Astrocyte (in vitro differentiated cells and primary cell): ENCODE measurements at regions not wholly inside any gene's neighbourhood (a gene's known extent, or its start where the extent isn't known, plus 50 kb on each side); places are given as distances from the start of the nearest gene placed in this dataset.

Source experiments
- DNase-seq: peaks from one replicate; pipeline ENCODE4 v3.0.0-alpha.2; 2010; ENCODE audit warnings: low read depth
- FAIRE-seq: peaks from 2 replicates; lab custom pipeline; 2011; peaks lifted over from hg19 to GRCh38; lab: Jason Lieb, UNC
- H2AFZ ChIP-seq: 2 replicates; pipeline ENCODE4 v1.6.0; 2012; ENCODE audit warnings: low read depth, low read length, inconsistent platforms
- H3K27ac ChIP-seq: 2 replicates; pipeline ENCODE4 v1.5.1; 2011; ENCODE audit warnings: low read depth, low read length, inconsistent platforms
- H3K27me3 ChIP-seq: 2 replicates; pipeline ENCODE4 v1.6.0; 2011; ENCODE audit warnings: low read length, inconsistent platforms; ENCODE audit not compliant: insufficient read depth
- H3K36me3 ChIP-seq: 2 replicates; pipeline ENCODE4 v1.5.1; 2011; ENCODE audit warnings: low read length, inconsistent platforms; ENCODE audit not compliant: insufficient read depth
- H3K4me1 ChIP-seq: 2 replicates; pipeline ENCODE4 v1.5.1; 2011; ENCODE audit warnings: low read length, inconsistent platforms; ENCODE audit not compliant: insufficient read depth
- H3K4me2 ChIP-seq: 2 replicates; pipeline ENCODE4 v1.6.0; 2012; ENCODE audit warnings: low read length, inconsistent platforms
- H3K4me3 ChIP-seq: 2 replicates; pipeline ENCODE4 v1.5.1; 2011; ENCODE audit warnings: low read depth, mild to moderate bottlenecking, low read length, inconsistent platforms; ENCODE audit not compliant: insufficient read depth
- H3K79me2 ChIP-seq: 2 replicates; pipeline ENCODE4 v1.6.0; 2012; ENCODE audit warnings: mild to moderate bottlenecking, low read length, inconsistent platforms; ENCODE audit not compliant: insufficient read depth
- H3K9ac ChIP-seq: 2 replicates; pipeline ENCODE4 v1.6.0; 2012; ENCODE audit warnings: mild to moderate bottlenecking, low read length, inconsistent platforms
- H3K9me3 ChIP-seq: 2 replicates; pipeline ENCODE4 v1.5.1; 2012; ENCODE audit warnings: low read depth, mild to moderate bottlenecking, low read length, inconsistent platforms; ENCODE audit not compliant: insufficient read depth
- H4K20me1 ChIP-seq: 2 replicates; pipeline ENCODE4 v1.6.0; 2012; ENCODE audit warnings: low read length, inconsistent platforms; ENCODE audit not compliant: insufficient read depth
- H3K27ac Mint-ChIP-seq: one replicate; pipeline ENCODE4 v1.8.0; 2021; ENCODE audit warnings: mild to moderate bottlenecking, mixed read lengths; ENCODE audit not compliant: unreplicated experiment
- H3K27me3 Mint-ChIP-seq: one replicate; pipeline ENCODE4 v1.8.0; 2021; ENCODE audit warnings: low read depth, mixed read lengths; ENCODE audit not compliant: unreplicated experiment
- H3K36me3 Mint-ChIP-seq: one replicate; pipeline ENCODE4 v1.8.0; 2021; ENCODE audit warnings: low read depth, mixed read lengths; ENCODE audit not compliant: unreplicated experiment
- H3K4me1 Mint-ChIP-seq: one replicate; pipeline ENCODE4 v1.8.0; 2021; ENCODE audit warnings: low read depth, mixed read lengths; ENCODE audit not compliant: unreplicated experiment
- H3K4me3 Mint-ChIP-seq: one replicate; pipeline ENCODE4 v1.8.0; 2021; ENCODE audit warnings: mild to moderate bottlenecking, moderate library complexity, mixed read lengths; ENCODE audit not compliant: unreplicated experiment
- H3K9me3 Mint-ChIP-seq: one replicate; pipeline ENCODE4 v1.8.0; 2021; ENCODE audit warnings: mild to moderate bottlenecking, mixed read lengths; ENCODE audit not compliant: unreplicated experiment
- CTCF ChIP-seq: IDR thresholded peaks from 2 replicates; pipeline ENCODE4 v1.5.1; 2011; ENCODE audit warnings: low read depth, mild to moderate bottlenecking, inconsistent platforms, low read length, moderate library complexity; ENCODE audit not compliant: insufficient read depth
- EZH2 ChIP-seq: IDR thresholded peaks from 2 replicates; pipeline ENCODE4 v1.6.1; 2012; ENCODE audit warnings: mild to moderate bottlenecking, low read length, inconsistent platforms; ENCODE audit not compliant: insufficient read depth

GRCh38 chr2:13227578-13227977 lies 510.8 kb downstream of the TRIB2 start:
- DNase-seq, result no peak
- no peaks in the 10 kb centered on the region for H3K9me3 ChIP-seq
- FAIRE-seq, result no peak
- Mint-ChIP-seq H3K27me3 (no peaks in the 10 kb centered on the region), H3K27ac (no peak overlapping the region), H3K4me3 (no peak overlapping the region), H3K36me3 (no peaks in the 10 kb centered on the region), H3K9me3 (no peaks in the 10 kb centered on the region), H3K4me1 (peaks cover 2% of the 10 kb centered on the region)
- TF ChIP-seq EZH2, result no peak
- no peak for TF ChIP-seq CTCF
- no peaks in the 10 kb centered on the region for H4K20me1 ChIP-seq
- H3K27me3 ChIP-seq, result no peaks in the 10 kb centered on the region
- no peak overlapping the region for H3K4me3 ChIP-seq
- no peaks in the 10 kb centered on the region for H3K79me2 ChIP-seq
- H3K9ac ChIP-seq, result no peak overlapping the region
- no peaks in the 10 kb centered on the region for H3K4me1 ChIP-seq
- H3K27ac ChIP-seq, result no peak overlapping the region
- no peaks in the 10 kb centered on the region for H3K36me3 ChIP-seq
- no peak overlapping the region for H2AFZ ChIP-seq
- no peak overlapping the region for H3K4me2 ChIP-seq

- no peaks in the 10 kb centered on the region for H3K79me2 ChIP-seq
- H4K20me1 ChIP-seq, result no peaks in the 10 kb centered on the region
- no peaks in the 10 kb centered on the region for H3K9me3 ChIP-seq
- H2AFZ ChIP-seq, result no peak overlapping the region
- no peaks in the 10 kb centered on the region for H3K4me1 ChIP-seq
- no peaks in the 10 kb centered on the region for H3K27me3 Mint-ChIP-seq
- no peaks in the 10 kb centered on the region for H3K27me3 ChIP-seq
- no peak for FAIRE-seq
- H3K9me3 Mint-ChIP-seq, result no peaks in the 10 kb centered on the region
- no peak overlapping the region for H3K4me3 Mint-ChIP-seq
- H3K27ac Mint-ChIP-seq, result no peak overlapping the region
- DNase-seq, result peak; percentile 13
- H3K4me2 ChIP-seq, result no peak overlapping the region
- no peak overlapping the region for H3K9ac ChIP-seq
- H3K4me1 Mint-ChIP-seq, result peaks cover 5% of the 10 kb centered on the region
- H3K4me3 ChIP-seq, result no peak overlapping the region
- no peak overlapping the region for H3K27ac ChIP-seq
- TF ChIP-seq EZH2 (no peak), CTCF (no peak)
- H3K36me3 ChIP-seq, result no peaks in the 10 kb centered on the region
- no peaks in the 10 kb centered on the region for H3K36me3 Mint-ChIP-seq
Observed at GRCh38 chr2:13230221-13230620, 513.5 kb downstream of the TRIB2 start.

GRCh38 chr2:13240061-13240460 lies 523.3 kb downstream of the TRIB2 start:
- Mint-ChIP-seq H3K9me3 (no peaks in the 10 kb centered on the region), H3K27ac (no peak overlapping the region), H3K27me3 (peaks cover 3% of the 10 kb centered on the region), H3K36me3 (no peaks in the 10 kb centered on the region), H3K4me3 (no peak overlapping the region), H3K4me1 (no peaks in the 10 kb centered on the region)
- no peaks in the 10 kb centered on the region for H3K79me2 ChIP-seq
- FAIRE-seq (no peak), DNase-seq (no peak)
- H3K4me3 ChIP-seq, result no peak overlapping the region
- H3K4me1 ChIP-seq, result no peaks in the 10 kb centered on the region
- H3K27ac ChIP-seq, result no peak overlapping the region
- H4K20me1 ChIP-seq, result no peaks in the 10 kb centered on the region
- no peak overlapping the region for H3K9ac ChIP-seq
- no peaks in the 10 kb centered on the region for H3K36me3 ChIP-seq
- H3K4me2 ChIP-seq, result no peak overlapping the region
- H3K9me3 ChIP-seq, result no peaks in the 10 kb centered on the region
- TF ChIP-seq EZH2, result no peak
- TF ChIP-seq CTCF, result no peak
- no peak overlapping the region for H2AFZ ChIP-seq
- no peaks in the 10 kb centered on the region for H3K27me3 ChIP-seq
